ENCODE measurements at regions not wholly inside any gene's neighbourhood (a gene's known extent, or its start where the extent isn't known, plus 50 kb on each side); places are given as distances from the start of the nearest gene placed in this dataset.

DNA sequence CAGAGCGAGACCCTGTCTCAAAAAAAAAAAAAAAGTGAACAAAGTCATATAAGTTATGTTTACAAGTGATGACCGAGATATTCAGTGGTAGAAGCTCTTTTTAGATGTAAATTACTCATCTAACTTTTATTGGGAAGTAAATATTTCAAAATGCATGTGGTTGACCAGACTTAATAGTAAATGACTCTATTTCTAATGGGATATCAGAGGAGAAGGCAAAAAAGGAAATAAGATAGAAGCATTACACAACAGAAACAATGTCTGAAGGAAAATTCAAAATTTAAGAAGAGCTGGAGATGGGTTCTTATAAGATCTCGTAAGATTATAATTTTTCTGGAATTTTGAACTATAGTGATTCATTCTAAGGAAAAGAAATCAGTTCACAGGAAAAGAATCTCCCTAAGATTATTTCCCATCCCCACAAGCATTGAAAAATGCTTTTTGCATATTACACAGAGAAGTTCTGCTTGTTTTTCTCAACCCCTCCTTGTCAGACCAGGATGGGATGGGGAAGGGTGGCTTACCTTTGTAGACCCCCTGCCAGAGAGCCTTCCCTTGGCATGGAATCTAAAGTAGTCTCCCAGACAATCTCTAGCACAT, 63.1 kb upstream of the STK38L start:
- Histone ChIP-seq H3K79me2 (replicated peaks; ENCODE audit: insufficient read depth) (no peaks in the 10 kb centered on the region), H3K36me3 (ENCODE audit: insufficient read depth) (no peaks in the 10 kb centered on the region), H3K4me3 (no peak overlapping the region), H3F3A (replicated peaks; ENCODE audit: low read depth) (no peaks in the 10 kb centered on the region), H4K20me1 (replicated peaks; ENCODE audit: insufficient read depth) (no peaks in the 10 kb centered on the region), H2AFZ (no peak overlapping the region), H3K27me3 (ENCODE audit: insufficient read depth) (no peaks in the 10 kb centered on the region), H3K4me1 (ENCODE audit: insufficient read depth) (no peaks in the 10 kb centered on the region), H3K9me2 (ENCODE audit: insufficient read depth) (no peaks in the 10 kb centered on the region), H3K4me2 (no peak overlapping the region), H3K27ac (ENCODE audit: low read depth) (no peak overlapping the region)
- no peak for DNase-seq (ENCODE audit: low spot score)
- TF ChIP-seq JUNB (IDR thresholded peaks at IDR 0.05; ENCODE audit: unreplicated experiment) (no peak), ZNF462 (CRISPR knock-in tag; IDR thresholded peaks at IDR 0.05) (no peak), NANOG (IDR thresholded peaks at IDR 0.05; ENCODE audit: borderline replicate concordance) (no peak), STAT1 (IDR thresholded peaks at IDR 0.05; ENCODE audit: unreplicated experiment) (no peak), CREB1 (CRISPR knock-in tag; IDR thresholded peaks at IDR 0.05; ENCODE audit: low read depth) (no peak), ETS1 (IDR thresholded peaks at IDR 0.05) (no peak), ZNF114 (CRISPR knock-in tag; IDR thresholded peaks at IDR 0.05) (no peak), EZH2phosphoT487 (IDR thresholded peaks at IDR 0.05; ENCODE audit: unreplicated experiment) (no peak), ZNF331 (CRISPR knock-in tag; IDR thresholded peaks at IDR 0.05; ENCODE audit: low read depth) (no peak), EZH2 (IDR thresholded peaks at IDR 0.05; ENCODE audit: low read depth, unreplicated experiment) (no peak), POLR2AphosphoS5 (IDR thresholded peaks at IDR 0.05; ENCODE audit: low read depth) (no peak)
- TF ChIP-seq, protein P1, sequence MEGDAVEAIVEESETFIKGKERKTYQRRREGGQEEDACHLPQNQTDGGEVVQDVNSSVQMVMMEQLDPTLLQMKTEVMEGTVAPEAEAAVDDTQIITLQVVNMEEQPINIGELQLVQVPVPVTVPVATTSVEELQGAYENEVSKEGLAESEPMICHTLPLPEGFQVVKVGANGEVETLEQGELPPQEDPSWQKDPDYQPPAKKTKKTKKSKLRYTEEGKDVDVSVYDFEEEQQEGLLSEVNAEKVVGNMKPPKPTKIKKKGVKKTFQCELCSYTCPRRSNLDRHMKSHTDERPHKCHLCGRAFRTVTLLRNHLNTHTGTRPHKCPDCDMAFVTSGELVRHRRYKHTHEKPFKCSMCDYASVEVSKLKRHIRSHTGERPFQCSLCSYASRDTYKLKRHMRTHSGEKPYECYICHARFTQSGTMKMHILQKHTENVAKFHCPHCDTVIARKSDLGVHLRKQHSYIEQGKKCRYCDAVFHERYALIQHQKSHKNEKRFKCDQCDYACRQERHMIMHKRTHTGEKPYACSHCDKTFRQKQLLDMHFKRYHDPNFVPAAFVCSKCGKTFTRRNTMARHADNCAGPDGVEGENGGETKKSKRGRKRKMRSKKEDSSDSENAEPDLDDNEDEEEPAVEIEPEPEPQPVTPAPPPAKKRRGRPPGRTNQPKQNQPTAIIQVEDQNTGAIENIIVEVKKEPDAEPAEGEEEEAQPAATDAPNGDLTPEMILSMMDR (conservative IDR thresholded peaks at IDR 0.05; ENCODE audit: low read depth in 2 of 2): no peak
- TF ChIP-seq, protein P2, sequence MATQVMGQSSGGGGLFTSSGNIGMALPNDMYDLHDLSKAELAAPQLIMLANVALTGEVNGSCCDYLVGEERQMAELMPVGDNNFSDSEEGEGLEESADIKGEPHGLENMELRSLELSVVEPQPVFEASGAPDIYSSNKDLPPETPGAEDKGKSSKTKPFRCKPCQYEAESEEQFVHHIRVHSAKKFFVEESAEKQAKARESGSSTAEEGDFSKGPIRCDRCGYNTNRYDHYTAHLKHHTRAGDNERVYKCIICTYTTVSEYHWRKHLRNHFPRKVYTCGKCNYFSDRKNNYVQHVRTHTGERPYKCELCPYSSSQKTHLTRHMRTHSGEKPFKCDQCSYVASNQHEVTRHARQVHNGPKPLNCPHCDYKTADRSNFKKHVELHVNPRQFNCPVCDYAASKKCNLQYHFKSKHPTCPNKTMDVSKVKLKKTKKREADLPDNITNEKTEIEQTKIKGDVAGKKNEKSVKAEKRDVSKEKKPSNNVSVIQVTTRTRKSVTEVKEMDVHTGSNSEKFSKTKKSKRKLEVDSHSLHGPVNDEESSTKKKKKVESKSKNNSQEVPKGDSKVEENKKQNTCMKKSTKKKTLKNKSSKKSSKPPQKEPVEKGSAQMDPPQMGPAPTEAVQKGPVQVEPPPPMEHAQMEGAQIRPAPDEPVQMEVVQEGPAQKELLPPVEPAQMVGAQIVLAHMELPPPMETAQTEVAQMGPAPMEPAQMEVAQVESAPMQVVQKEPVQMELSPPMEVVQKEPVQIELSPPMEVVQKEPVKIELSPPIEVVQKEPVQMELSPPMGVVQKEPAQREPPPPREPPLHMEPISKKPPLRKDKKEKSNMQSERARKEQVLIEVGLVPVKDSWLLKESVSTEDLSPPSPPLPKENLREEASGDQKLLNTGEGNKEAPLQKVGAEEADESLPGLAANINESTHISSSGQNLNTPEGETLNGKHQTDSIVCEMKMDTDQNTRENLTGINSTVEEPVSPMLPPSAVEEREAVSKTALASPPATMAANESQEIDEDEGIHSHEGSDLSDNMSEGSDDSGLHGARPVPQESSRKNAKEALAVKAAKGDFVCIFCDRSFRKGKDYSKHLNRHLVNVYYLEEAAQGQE (IDR thresholded peaks at IDR 0.05; ENCODE audit: unreplicated experiment): no peak
- no peaks in the 10 kb centered on the region for H3K4me1 Mint-ChIP-seq
- H3K9me3 Mint-ChIP-seq: no peaks in the 10 kb centered on the region
- no peak for ATAC-seq
- H3K36me3 Mint-ChIP-seq (ENCODE audit: low read depth): no peaks in the 10 kb centered on the region
- H3K4me3 Mint-ChIP-seq: no peak overlapping the region
- H3K27ac Mint-ChIP-seq: no peak overlapping the region
- H3K27me3 Mint-ChIP-seq (ENCODE audit: insufficient read depth, low read depth, poor library complexity): no peaks in the 10 kb centered on the region
